ENCODE measurements at regions not wholly inside any gene's neighbourhood (a gene's known extent, or its start where the extent isn't known, plus 50 kb on each side); places are given as distances from the start of the nearest gene placed in this dataset.

- no peaks in the 10 kb centered on the region for H3K36me3 ChIP-seq (ENCODE audit: control insufficient read depth in 2 of 2, insufficient read depth in 2 of 2, low read length in 1 of 2)
- H4K20me1 ChIP-seq (ENCODE audit: control insufficient read depth, insufficient read depth), result no peaks in the 10 kb centered on the region
- FAIRE-seq (no peak), DNase-seq (ENCODE audit: low read depth, low spot score) (no peak), ATAC-seq (no peak)
- TF ChIP-seq YY1 (IDR thresholded peaks at IDR 0.05; ENCODE audit: low read depth, low read length), result no peak
- no peak for TF ChIP-seq RUNX3 (IDR thresholded peaks at IDR 0.05; ENCODE audit: low read length)
- TF ChIP-seq RCOR1 (conservative IDR thresholded peaks at IDR 0.05; ENCODE audit: low read depth, low read length), result no peak
- no peak for TF ChIP-seq HDAC6 (IDR thresholded peaks at IDR 0.05; ENCODE audit: unreplicated experiment)
- no peak for TF ChIP-seq CBX3 (IDR thresholded peaks at IDR 0.05; ENCODE audit: borderline replicate concordance, low read depth)
- no peak for TF ChIP-seq SIN3A (IDR thresholded peaks at IDR 0.05; ENCODE audit: low read depth, low read length)
- no peak for TF ChIP-seq PRDM15 (CRISPR knock-in tag; IDR thresholded peaks at IDR 0.05)
- no peak for TF ChIP-seq TCF7 (IDR thresholded peaks at IDR 0.05; ENCODE audit: borderline replicate concordance)
- TF ChIP-seq GABPA (IDR thresholded peaks at IDR 0.05; ENCODE audit: low read depth), result no peak
- no peak for TF ChIP-seq CEBPB (IDR thresholded peaks at IDR 0.05; ENCODE audit: borderline replicate concordance in 1 of 2, low read depth in 2 of 2, low read length in 2 of 2)
- no peak for TF ChIP-seq TBL1XR1 (IDR thresholded peaks at IDR 0.05; ENCODE audit: low read depth, low read length)
- TF ChIP-seq USF2 (IDR thresholded peaks at IDR 0.05; ENCODE audit: borderline replicate concordance, low read depth, low read length), result no peak
- POLR2A ChIA-PET, result interaction anchor here (0.5 to 1.1 kb wide), 2 partner anchors 9 to 1419 kb away, joined by 3 to 4 read pairs; no protein-coding TSS in a partner anchor
- no peak overlapping the region for H2AFZ ChIP-seq (ENCODE audit: control insufficient read depth, low read depth, low read length)
- BruUV-seq (replicated peaks), result no TSS peak
- no peak overlapping the region for H3K27ac ChIP-seq (ENCODE audit: control insufficient read depth, insufficient read depth)
- no peaks in the 10 kb centered on the region for H3K4me1 ChIP-seq (ENCODE audit: control insufficient read depth, insufficient read depth, low read length)
- H3K4me2 ChIP-seq (ENCODE audit: control insufficient read depth, insufficient read depth), result no peak overlapping the region
- intact Hi-C loops (cut with micrococcal nuclease; ENCODE audit: unreplicated experiment) (no loop called here), in situ Hi-C loops (cut with MboI) (no loop called here)
- RAD21 ChIA-PET (ENCODE audit: unreplicated experiment), result interaction anchor here (0.9 kb wide), 1 partner anchor 43 kb away, joined by 3 read pairs; no protein-coding TSS in a partner anchor
- CTCF ChIA-PET, result interaction anchor here (0.9 to 2.0 kb wide), 6 partner anchors 10 to 65 kb away, joined by 3 to 8 read pairs (median 4); no protein-coding TSS in a partner anchor
- H3K27me3 ChIP-seq (replicated peaks in 1 of 2; ENCODE audit: control insufficient read depth in 2 of 2, insufficient read depth in 2 of 2, low read length in 1 of 2), result no peaks in the 10 kb centered on the region
- H3K4me3 ChIP-seq, result no peak overlapping the region
- H3K9ac ChIP-seq (ENCODE audit: control insufficient read depth, insufficient read depth, low read length), result no peak overlapping the region
- H3K79me2 ChIP-seq (ENCODE audit: control insufficient read depth, insufficient read depth, low read length), result no peaks in the 10 kb centered on the region
- SMC1A ChIA-PET (ENCODE audit: uncharacterized antibody, unreplicated experiment), result interaction anchor here (0.7 to 2.4 kb wide), 13 partner anchors 8 to 883 kb away, joined by 3 to 10 read pairs (median 4); no protein-coding TSS in a partner anchor
- H3K9me3 ChIP-seq (replicated peaks; ENCODE audit: control insufficient read depth, insufficient read depth, low read length), result no peaks in the 10 kb centered on the region; the same call in 2 of the 3 replicates
These were observed 128.3 kb downstream of the TXNL1 start for GRCh38 chr18:56510108-56510507.
